Mesenchymal stem cell (in vitro differentiated cells and primary cell): ENCODE measurements at regions not wholly inside any gene's neighbourhood (a gene's known extent, or its start where the extent isn't known, plus 50 kb on each side); places are given as distances from the start of the nearest gene placed in this dataset.

Experiments
- DNase-seq: peaks from one replicate; pipeline ENCODE4 v3.0.0-alpha.2; 2013
- H2AFZ ChIP-seq: one replicate; pipeline ENCODE4 v1.6.1; 2013; ENCODE audit warnings: low read depth, mild to moderate bottlenecking, control low read depth, inconsistent platforms, low read length, moderate library complexity
- H2AK5ac ChIP-seq: 2 replicates; pipeline ENCODE4 v1.6.1; 2013; ENCODE audit warnings: low read length, moderate library complexity, mild to moderate bottlenecking, inconsistent platforms; ENCODE audit not compliant: severe bottlenecking
- H2BK120ac ChIP-seq: one replicate; pipeline ENCODE4 v1.6.1; 2013; ENCODE audit warnings: low read depth, mild to moderate bottlenecking, inconsistent platforms, low read length, moderate library complexity
- H2BK12ac ChIP-seq, 2 experiments: one replicate each; pipeline ENCODE4 v1.6.1; 2013; ENCODE audit warnings: inconsistent platforms in 2 of 2, low read length in 2 of 2, mild to moderate bottlenecking in 2 of 2, moderate library complexity in 2 of 2, control low read depth in 1 of 2
- H2BK15ac ChIP-seq: one replicate; pipeline ENCODE4 v1.6.1; 2013; ENCODE audit warnings: mild to moderate bottlenecking, low read depth, inconsistent platforms; ENCODE audit not compliant: poor library complexity, severe bottlenecking
- H2BK5ac ChIP-seq: 2 replicates; pipeline ENCODE4 v1.6.1; 2013; ENCODE audit warnings: low read depth, mild to moderate bottlenecking, low read length, control low read depth, inconsistent platforms; ENCODE audit not compliant: poor library complexity, severe bottlenecking
- H3K14ac ChIP-seq, 2 experiments: one replicate each; pipeline ENCODE4 v1.6.1; 2013; ENCODE audit warnings: inconsistent platforms in 2 of 2, low read length in 2 of 2, control low read depth in 1 of 2, mild to moderate bottlenecking in 1 of 2, moderate library complexity in 1 of 2
- H3K18ac ChIP-seq, 2 experiments: one replicate each; pipeline ENCODE4 v1.6.1; 2013; ENCODE audit warnings: inconsistent platforms in 2 of 2, low read length in 2 of 2, control low read depth in 1 of 2, low read depth in 1 of 2, mild to moderate bottlenecking in 1 of 2
- H3K23ac ChIP-seq, 2 experiments: one replicate each; pipeline ENCODE4 v1.6.1; 2013; ENCODE audit warnings: inconsistent platforms in 2 of 2, low read length in 2 of 2, mild to moderate bottlenecking in 2 of 2, moderate library complexity in 2 of 2, control low read depth in 1 of 2
- H3K27ac ChIP-seq: 2 replicates; pipeline ENCODE4 v1.5.1; 2013; ENCODE audit warnings: mild to moderate bottlenecking, moderate library complexity, low read length, control low read depth, inconsistent platforms; ENCODE audit not compliant: poor library complexity, severe bottlenecking
- H3K27me3 ChIP-seq, 2 experiments: 2 replicates each; pipeline versions ENCODE4 v1.6.1 to v1.7.0; 2013; ENCODE audit warnings: low read length in 2 of 2, mild to moderate bottlenecking in 2 of 2, moderate library complexity in 2 of 2, control low read depth in 1 of 2, inconsistent platforms in 1 of 2; ENCODE audit not compliant: control insufficient read depth in 1 of 2, insufficient read depth in 1 of 2
- H3K36me3 ChIP-seq, 2 experiments: 2 replicates each; pipeline versions ENCODE4 v1.6.1 to v1.7.0; 2013; ENCODE audit warnings: low read length in 2 of 2, control low read depth in 1 of 2, inconsistent platforms in 1 of 2, low read depth in 1 of 2, mild to moderate bottlenecking in 1 of 2; ENCODE audit not compliant: insufficient read depth in 2 of 2, control insufficient read depth in 1 of 2
- H3K4ac ChIP-seq, 2 experiments: one replicate each; pipeline ENCODE4 v1.6.1; 2013; ENCODE audit warnings: inconsistent platforms in 2 of 2, low read length in 2 of 2, mild to moderate bottlenecking in 2 of 2, moderate library complexity in 2 of 2, control low read depth in 1 of 2, low read depth in 1 of 2
- H3K4me1 ChIP-seq: 2 replicates; pipeline ENCODE4 v1.6.1; 2013; ENCODE audit warnings: low read depth, low read length, control low read depth; ENCODE audit not compliant: control insufficient read depth, insufficient read depth
- H3K4me2 ChIP-seq: 2 replicates; pipeline ENCODE4 v1.6.1; 2013; ENCODE audit warnings: low read length, mild to moderate bottlenecking, inconsistent platforms; ENCODE audit not compliant: poor library complexity, severe bottlenecking
- H3K4me3 ChIP-seq, 2 experiments: 2 replicates each; pipeline versions ENCODE4 v1.5.1 to v1.7.0; 2013; ENCODE audit warnings: low read length in 2 of 2, mild to moderate bottlenecking in 2 of 2, control low read depth in 1 of 2, low read depth in 1 of 2; ENCODE audit not compliant: insufficient read depth in 1 of 2
- H3K79me1 ChIP-seq: replicated peaks from 2 replicates; pipeline ENCODE4 v1.6.1; 2013; ENCODE audit warnings: mild to moderate bottlenecking, control low read depth, low read length, inconsistent platforms; ENCODE audit not compliant: poor library complexity, severe bottlenecking
- H3K9ac ChIP-seq: 2 replicates; pipeline ENCODE4 v1.7.0; 2013; ENCODE audit warnings: mild to moderate bottlenecking, low read length, moderate library complexity
- H3K9me3 ChIP-seq: 2 replicates; pipeline ENCODE4 v1.7.0; 2013; ENCODE audit warnings: mild to moderate bottlenecking, low read length; ENCODE audit not compliant: control insufficient read depth
- H4K8ac ChIP-seq: one replicate; pipeline ENCODE4 v1.6.1; 2013; ENCODE audit warnings: inconsistent platforms, mild to moderate bottlenecking, low read length, moderate library complexity
- H4K91ac ChIP-seq: one replicate; pipeline ENCODE4 v1.6.1; 2013; ENCODE audit warnings: mild to moderate bottlenecking, low read length, inconsistent platforms
- WGBS: methylation state at CpG from one replicate; pipeline ENCODE4 v1.1.7; 2013; ENCODE audit warnings: mixed read lengths; 5-methylcytosine and 5-hydroxymethylcytosine counted together

DNA sequence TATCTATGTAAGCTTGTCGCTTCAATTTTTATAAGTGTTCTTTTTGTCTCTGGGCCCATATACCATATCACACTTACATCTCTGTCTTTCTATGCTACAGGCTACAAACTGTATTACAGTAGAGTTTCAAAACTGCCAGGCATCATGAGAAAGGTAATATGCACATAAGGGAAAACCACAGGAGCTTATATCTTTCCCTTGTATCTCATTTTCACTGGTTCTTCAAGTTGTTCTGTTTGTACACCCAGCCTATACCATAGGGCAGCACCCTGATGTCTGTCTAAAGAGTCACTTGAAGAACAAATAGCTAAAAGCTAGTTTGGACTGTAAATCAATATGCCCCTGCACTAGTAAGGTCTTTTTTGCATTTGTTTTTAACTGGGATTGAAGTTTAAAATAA is 366.7 kb downstream of the FIGN start:
- Histone ChIP-seq H4K8ac (no peak overlapping the region), H3K4me3 (no peak overlapping the region), H3K4me1 (no peaks in the 10 kb centered on the region), H2AFZ (no peak overlapping the region), H2BK12ac (no peak overlapping the region), H3K23ac (no peak overlapping the region), H2BK5ac (no peak overlapping the region), H4K91ac (no peak overlapping the region), H3K14ac (no peak overlapping the region), H2BK120ac (no peak overlapping the region), H3K4me2 (no peak overlapping the region), H3K18ac (no peak overlapping the region), H2AK5ac (no peak overlapping the region), H3K9me3 (no peaks in the 10 kb centered on the region), H2BK15ac (no peak overlapping the region), H3K27me3 (no peaks in the 10 kb centered on the region), H3K9ac (no peak overlapping the region), H3K36me3 (no peaks in the 10 kb centered on the region), H3K4ac (no peak overlapping the region), H3K79me1 (no peaks in the 10 kb centered on the region), H3K27ac (no peak overlapping the region)
- no peak for DNase-seq
- 100% methylated on average over 1 of the region's 1 CpG for WGBS

DNA sequence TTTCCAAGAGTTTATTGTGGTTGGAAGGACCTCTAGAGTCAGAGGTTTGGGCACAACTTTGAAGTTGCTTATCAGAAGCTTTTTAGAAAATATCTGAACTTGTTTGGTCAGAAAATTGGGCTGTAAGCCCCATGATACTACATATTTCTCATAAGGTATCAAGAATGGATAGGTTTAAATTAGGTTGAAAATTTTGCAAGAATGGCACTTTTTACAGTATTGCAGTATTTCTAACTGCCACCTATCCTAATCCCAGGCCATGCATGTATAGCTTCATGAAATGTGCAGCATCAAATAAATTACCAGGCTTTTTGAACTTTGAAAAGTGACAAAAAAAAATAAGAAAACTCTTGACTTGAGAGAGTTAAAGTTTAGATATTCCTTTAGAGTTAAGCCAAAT is 367.2 kb downstream of the FIGN start:
- no peak for DNase-seq

DNA sequence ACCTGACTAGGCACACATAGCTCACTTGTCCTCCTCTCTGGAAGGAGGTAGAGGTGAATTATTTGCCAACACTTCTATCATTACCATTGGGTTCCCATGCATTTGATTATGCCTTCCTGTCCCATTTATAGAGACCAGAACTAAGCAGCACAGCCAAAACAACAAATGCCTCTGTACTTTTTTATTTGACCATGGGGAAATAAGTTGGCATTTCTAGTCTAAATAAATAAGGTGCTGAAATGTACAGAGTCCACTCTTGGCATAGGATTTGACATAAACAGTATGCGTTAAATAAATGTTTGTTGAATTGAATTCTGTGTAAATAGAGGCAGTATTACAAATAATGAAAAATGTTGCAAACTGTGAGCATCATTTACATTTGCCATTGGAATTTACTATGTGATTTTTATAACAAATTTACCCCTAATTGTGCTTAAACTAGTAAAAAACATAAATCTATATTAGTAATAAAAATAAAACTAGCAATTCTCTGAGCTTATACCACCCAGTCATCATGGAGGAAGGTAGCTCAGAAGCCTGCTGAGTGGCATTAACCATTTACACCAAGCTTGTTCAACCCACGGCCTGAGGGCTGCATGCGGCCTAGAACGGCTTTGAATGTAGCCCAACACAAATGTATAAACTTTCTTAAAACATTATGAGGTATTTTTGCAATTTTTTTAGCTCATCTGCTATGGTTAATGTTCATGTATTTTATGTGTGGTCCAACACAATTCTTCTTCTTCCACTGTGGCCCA is 367.8 kb downstream of the FIGN start:
- no peaks in the 10 kb centered on the region for H3K79me1 ChIP-seq
- no peaks in the 10 kb centered on the region for H3K27me3 ChIP-seq
- 78% methylated on average over 2 of the region's 4 CpGs for WGBS
- no peaks in the 10 kb centered on the region for H3K36me3 ChIP-seq
- no peaks in the 10 kb centered on the region for H3K9me3 ChIP-seq
- no peak overlapping the region for H2BK120ac ChIP-seq
- no peak for DNase-seq
- H3K4me1 ChIP-seq: no peaks in the 10 kb centered on the region
- H2BK5ac ChIP-seq: no peak overlapping the region
- H2BK12ac ChIP-seq: no peak overlapping the region
- H3K4me3 ChIP-seq: no peak overlapping the region
- no peak overlapping the region for H2BK15ac ChIP-seq
- no peak overlapping the region for H3K23ac ChIP-seq
- H3K27ac ChIP-seq: no peak overlapping the region
- H3K18ac ChIP-seq: no peak overlapping the region
- H4K8ac ChIP-seq: no peak overlapping the region
- no peak overlapping the region for H3K4ac ChIP-seq
- H2AK5ac ChIP-seq: no peak overlapping the region
- H3K14ac ChIP-seq: no peak overlapping the region
- H4K91ac ChIP-seq: no peak overlapping the region
- no peak overlapping the region for H2AFZ ChIP-seq
- no peak overlapping the region for H3K4me2 ChIP-seq
- no peak overlapping the region for H3K9ac ChIP-seq

More for the DNA sequence above, 367.2 kb downstream of the FIGN start:
- H3K4me3 ChIP-seq: no peak overlapping the region
- H3K4me1 ChIP-seq: no peaks in the 10 kb centered on the region
- no peaks in the 10 kb centered on the region for H3K36me3 ChIP-seq
- no peak overlapping the region for H3K27ac ChIP-seq
- no peak overlapping the region for H2AFZ ChIP-seq
- H3K14ac ChIP-seq: no peak overlapping the region
- no peaks in the 10 kb centered on the region for H3K9me3 ChIP-seq
- no peak overlapping the region for H2BK12ac ChIP-seq
- H3K9ac ChIP-seq: no peak overlapping the region
- H4K91ac ChIP-seq: no peak overlapping the region
- no peak overlapping the region for H3K4ac ChIP-seq
- no peak overlapping the region for H3K4me2 ChIP-seq
- H2BK120ac ChIP-seq: no peak overlapping the region
- H2BK5ac ChIP-seq: no peak overlapping the region
- no peak overlapping the region for H4K8ac ChIP-seq
- H3K23ac ChIP-seq: no peak overlapping the region
- no peaks in the 10 kb centered on the region for H3K27me3 ChIP-seq
- no peak overlapping the region for H2AK5ac ChIP-seq
- H3K79me1 ChIP-seq: no peaks in the 10 kb centered on the region
- no peak overlapping the region for H2BK15ac ChIP-seq
- H3K18ac ChIP-seq: no peak overlapping the region

DNA sequence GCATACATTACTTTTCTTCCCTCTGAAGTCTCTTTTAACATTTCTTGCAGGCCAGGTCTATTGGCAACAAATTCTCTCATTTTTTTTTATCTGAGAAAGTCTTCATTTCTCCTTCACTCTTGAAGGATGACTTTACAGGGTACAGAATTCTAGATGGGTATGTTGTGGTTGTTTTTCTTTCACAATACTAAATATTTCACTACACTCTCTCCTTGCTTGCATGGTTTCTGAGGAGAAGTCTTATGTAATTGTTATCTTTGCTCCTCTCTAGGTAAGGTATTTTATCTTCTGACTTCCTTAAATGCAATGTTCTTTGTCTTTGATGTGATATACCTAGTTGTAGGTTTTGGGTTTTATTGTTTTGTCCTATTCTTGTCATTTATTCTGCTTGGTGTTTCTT is 371.1 kb downstream of the FIGN start:
- Histone ChIP-seq H2AK5ac (no peak overlapping the region), H4K8ac (no peak overlapping the region), H3K4me2 (no peak overlapping the region), H3K9me3 (no peaks in the 10 kb centered on the region), H3K79me1 (no peaks in the 10 kb centered on the region), H3K4me1 (no peaks in the 10 kb centered on the region), H3K36me3 (no peaks in the 10 kb centered on the region), H2AFZ (no peak overlapping the region), H2BK12ac (no peak overlapping the region), H2BK120ac (no peak overlapping the region), H3K4me3 (no peak overlapping the region), H4K91ac (no peak overlapping the region), H3K18ac (no peak overlapping the region), H3K27me3 (no peaks in the 10 kb centered on the region), H3K23ac (no peak overlapping the region), H3K4ac (no peak overlapping the region), H3K27ac (no peak overlapping the region), H3K9ac (no peak overlapping the region), H3K14ac (no peak overlapping the region), H2BK15ac (no peak overlapping the region), H2BK5ac (no peak overlapping the region)
- DNase-seq: no peak
